ENCODE measurements at regions not wholly inside any gene's neighbourhood (a gene's known extent, or its start where the extent isn't known, plus 50 kb on each side); places are given as distances from the start of the nearest gene placed in this dataset.

DNA sequence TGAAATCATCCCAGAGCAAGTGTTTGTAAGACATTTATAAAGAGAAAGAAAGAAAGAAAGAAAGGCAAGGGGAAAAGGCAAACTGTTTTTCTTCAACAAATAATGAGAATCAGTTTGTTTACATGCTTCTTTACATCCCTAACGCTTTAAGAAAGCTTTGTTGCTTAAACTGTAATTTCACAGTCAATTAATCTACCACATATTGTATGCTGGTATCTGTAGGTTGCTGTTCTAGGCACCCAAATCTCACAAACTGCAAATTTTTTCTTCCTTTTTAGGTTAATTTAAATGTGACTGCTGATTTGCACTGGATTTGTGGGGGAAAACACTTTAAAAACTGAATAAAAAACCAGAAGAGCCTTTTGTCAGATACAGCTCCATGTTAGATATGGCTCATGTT, 384.2 kb downstream of the ATP23 start:
- no peak overlapping the region for H3K27ac ChIP-seq (ENCODE audit: low read depth, low read length)
- H3K9me3 ChIP-seq (ENCODE audit: control insufficient read depth in 1 of 2, insufficient read depth in 1 of 2, low read depth in 1 of 2, low read length in 2 of 2) = no peaks in the 10 kb centered on the region
- RAD21 ChIA-PET (ENCODE audit: low non-redundant PET in 1 of 2, low total read pairs in 2 of 2, uncharacterized antibody in 2 of 2, unreplicated experiment in 2 of 2) = no interaction called here
- intact Hi-C loops (cut with micrococcal nuclease) = no loop called here
- no peak overlapping the region for H2AFZ ChIP-seq (ENCODE audit: low read depth, low read length, poor library complexity, severe bottlenecking)
- no peaks in the 10 kb centered on the region for H3K27me3 ChIP-seq (ENCODE audit: insufficient read depth, low read length)
- ATAC-seq (no peak), DNase-seq (ENCODE audit: low read depth, low spot score) (no peak)
- H4K20me1 ChIP-seq (ENCODE audit: insufficient read depth) = no peaks in the 10 kb centered on the region
- H3K4me3 ChIP-seq (replicated peaks in 1 of 2; ENCODE audit: low read depth in 1 of 2, low read length in 2 of 2) = no peak overlapping the region
- H3K79me2 ChIP-seq (ENCODE audit: insufficient read depth, low read length) = no peaks in the 10 kb centered on the region
- no peak overlapping the region for H3K9ac ChIP-seq (ENCODE audit: low read length)
- TF ChIP-seq REST (IDR thresholded peaks at IDR 0.05; ENCODE audit: low read depth) (no peak), POLR2AphosphoS5 (IDR thresholded peaks at IDR 0.05; ENCODE audit: low read depth, low read length) (no peak), SRF (IDR thresholded peaks at IDR 0.05; ENCODE audit: low read depth) (no peak), ATF3 (IDR thresholded peaks at IDR 0.05) (no peak), POLR2A (IDR thresholded peaks at IDR 0.05; ENCODE audit: borderline replicate concordance, extremely low read depth, insufficient read depth, insufficient read length) (no peak), ELF1 (IDR thresholded peaks at IDR 0.05; ENCODE audit: borderline replicate concordance, low read depth) (no peak), YY1 (IDR thresholded peaks at IDR 0.05; ENCODE audit: extremely low read depth, insufficient replicate concordance, low read depth, low read length) (no peak), ZNF274 (IDR thresholded peaks at IDR 0.05; ENCODE audit: low read depth, low read length) (no peak), CEBPB (IDR thresholded peaks at IDR 0.05; ENCODE audit: low read depth) (no peak), TCF7L2 (IDR thresholded peaks at IDR 0.05; ENCODE audit: borderline replicate concordance, extremely low read depth, insufficient read depth, insufficient read length) (no peak)
- TF ChIP-seq, protein P1, sequence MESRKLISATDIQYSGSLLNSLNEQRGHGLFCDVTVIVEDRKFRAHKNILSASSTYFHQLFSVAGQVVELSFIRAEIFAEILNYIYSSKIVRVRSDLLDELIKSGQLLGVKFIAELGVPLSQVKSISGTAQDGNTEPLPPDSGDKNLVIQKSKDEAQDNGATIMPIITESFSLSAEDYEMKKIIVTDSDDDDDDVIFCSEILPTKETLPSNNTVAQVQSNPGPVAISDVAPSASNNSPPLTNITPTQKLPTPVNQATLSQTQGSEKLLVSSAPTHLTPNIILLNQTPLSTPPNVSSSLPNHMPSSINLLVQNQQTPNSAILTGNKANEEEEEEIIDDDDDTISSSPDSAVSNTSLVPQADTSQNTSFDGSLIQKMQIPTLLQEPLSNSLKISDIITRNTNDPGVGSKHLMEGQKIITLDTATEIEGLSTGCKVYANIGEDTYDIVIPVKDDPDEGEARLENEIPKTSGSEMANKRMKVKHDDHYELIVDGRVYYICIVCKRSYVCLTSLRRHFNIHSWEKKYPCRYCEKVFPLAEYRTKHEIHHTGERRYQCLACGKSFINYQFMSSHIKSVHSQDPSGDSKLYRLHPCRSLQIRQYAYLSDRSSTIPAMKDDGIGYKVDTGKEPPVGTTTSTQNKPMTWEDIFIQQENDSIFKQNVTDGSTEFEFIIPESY (IDR thresholded peaks at IDR 0.05; ENCODE audit: extremely low read depth, insufficient replicate concordance, low read length) = no peak
- CTCF ChIA-PET = no interaction called here
- no TSS peak for BruUV-seq (replicated peaks)
- POLR2A ChIA-PET = no interaction called here
- no peak overlapping the region for H3K4me2 ChIP-seq (ENCODE audit: low read length)
- no peaks in the 10 kb centered on the region for H3K36me3 ChIP-seq (ENCODE audit: control insufficient read depth in 1 of 2, insufficient read depth in 2 of 2, low read length in 2 of 2)
- no peaks in the 10 kb centered on the region for H3K9me2 ChIP-seq (ENCODE audit: insufficient read depth)
- no peaks in the 10 kb centered on the region for H3K4me1 ChIP-seq (ENCODE audit: control insufficient read depth in 1 of 2, insufficient read depth in 2 of 2, low read length in 2 of 2)
